ENCODE measurements at regions not wholly inside any gene's neighbourhood (a gene's known extent, or its start where the extent isn't known, plus 50 kb on each side); places are given as distances from the start of the nearest gene placed in this dataset.

- no peak for TF ChIP-seq CTCF (IDR thresholded peaks at IDR 0.05)
- no peak for TF ChIP-seq EZH2 (IDR thresholded peaks at IDR 0.05; ENCODE audit: borderline replicate concordance, insufficient read depth, low read depth, low read length, poor library complexity, severe bottlenecking)
These were observed 108.2 kb upstream of the GALNT5 start for GRCh38 chr2:157149270-157149669.

Measured in B cell (primary cell).